Loucy (cell line): ENCODE measurements at regions not wholly inside any gene's neighbourhood (a gene's known extent, or its start where the extent isn't known, plus 50 kb on each side); places are given as distances from the start of the nearest gene placed in this dataset.

Experiments
- EZH2phosphoT487 ChIP-seq: fragments of 200-600 bp; IDR thresholded peaks from 2 replicates; pipeline ENCODE4 v1.6.1; 2018; ENCODE audit warnings: antibody characterized with exemption, mild to moderate bottlenecking, moderate library complexity, borderline replicate concordance
- TF ChIP-seq, protein P1 (sequence below): fragments of 200-600 bp; sonication (generic); conservative IDR thresholded peaks from 2 replicates; pipeline ENCODE4 v1.5.1; 2014; ENCODE audit warnings: mild to moderate bottlenecking, antibody characterized with exemption, low read length

DNA sequence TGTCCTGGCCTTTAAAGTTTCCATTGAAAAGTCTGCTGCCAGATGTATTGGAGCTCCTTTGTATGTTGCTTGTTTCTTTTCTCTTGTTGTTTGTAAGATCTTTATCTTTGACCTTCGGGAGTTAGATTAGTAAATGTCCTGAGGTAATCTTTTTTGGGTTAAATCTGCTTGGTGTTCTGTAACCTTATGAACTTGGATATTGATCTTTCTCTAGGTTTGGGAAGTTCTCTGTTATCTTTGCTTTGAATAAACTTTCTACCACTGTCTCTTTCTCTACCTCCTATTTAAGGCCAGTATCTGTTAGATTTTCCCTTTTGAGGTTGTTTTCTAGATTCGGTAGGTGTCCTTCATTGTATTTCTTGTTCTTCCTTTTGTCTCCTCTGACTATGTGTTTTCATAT, 447.8 kb downstream of the FAM133A start:
- TF ChIP-seq, protein P1, sequence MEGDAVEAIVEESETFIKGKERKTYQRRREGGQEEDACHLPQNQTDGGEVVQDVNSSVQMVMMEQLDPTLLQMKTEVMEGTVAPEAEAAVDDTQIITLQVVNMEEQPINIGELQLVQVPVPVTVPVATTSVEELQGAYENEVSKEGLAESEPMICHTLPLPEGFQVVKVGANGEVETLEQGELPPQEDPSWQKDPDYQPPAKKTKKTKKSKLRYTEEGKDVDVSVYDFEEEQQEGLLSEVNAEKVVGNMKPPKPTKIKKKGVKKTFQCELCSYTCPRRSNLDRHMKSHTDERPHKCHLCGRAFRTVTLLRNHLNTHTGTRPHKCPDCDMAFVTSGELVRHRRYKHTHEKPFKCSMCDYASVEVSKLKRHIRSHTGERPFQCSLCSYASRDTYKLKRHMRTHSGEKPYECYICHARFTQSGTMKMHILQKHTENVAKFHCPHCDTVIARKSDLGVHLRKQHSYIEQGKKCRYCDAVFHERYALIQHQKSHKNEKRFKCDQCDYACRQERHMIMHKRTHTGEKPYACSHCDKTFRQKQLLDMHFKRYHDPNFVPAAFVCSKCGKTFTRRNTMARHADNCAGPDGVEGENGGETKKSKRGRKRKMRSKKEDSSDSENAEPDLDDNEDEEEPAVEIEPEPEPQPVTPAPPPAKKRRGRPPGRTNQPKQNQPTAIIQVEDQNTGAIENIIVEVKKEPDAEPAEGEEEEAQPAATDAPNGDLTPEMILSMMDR = no peak
- no peak for TF ChIP-seq EZH2phosphoT487
